NCI-H524 treated with DMSO at 0.1 percent for 48 hours (cell line): ENCODE measurements at regions not wholly inside any gene's neighbourhood (a gene's known extent, or its start where the extent isn't known, plus 50 kb on each side); places are given as distances from the start of the nearest gene placed in this dataset.

Source experiments
- DNase-seq: peaks from one replicate; lab custom pipeline; 2025; lab: John Stamatoyannopoulos, UW

DNA sequence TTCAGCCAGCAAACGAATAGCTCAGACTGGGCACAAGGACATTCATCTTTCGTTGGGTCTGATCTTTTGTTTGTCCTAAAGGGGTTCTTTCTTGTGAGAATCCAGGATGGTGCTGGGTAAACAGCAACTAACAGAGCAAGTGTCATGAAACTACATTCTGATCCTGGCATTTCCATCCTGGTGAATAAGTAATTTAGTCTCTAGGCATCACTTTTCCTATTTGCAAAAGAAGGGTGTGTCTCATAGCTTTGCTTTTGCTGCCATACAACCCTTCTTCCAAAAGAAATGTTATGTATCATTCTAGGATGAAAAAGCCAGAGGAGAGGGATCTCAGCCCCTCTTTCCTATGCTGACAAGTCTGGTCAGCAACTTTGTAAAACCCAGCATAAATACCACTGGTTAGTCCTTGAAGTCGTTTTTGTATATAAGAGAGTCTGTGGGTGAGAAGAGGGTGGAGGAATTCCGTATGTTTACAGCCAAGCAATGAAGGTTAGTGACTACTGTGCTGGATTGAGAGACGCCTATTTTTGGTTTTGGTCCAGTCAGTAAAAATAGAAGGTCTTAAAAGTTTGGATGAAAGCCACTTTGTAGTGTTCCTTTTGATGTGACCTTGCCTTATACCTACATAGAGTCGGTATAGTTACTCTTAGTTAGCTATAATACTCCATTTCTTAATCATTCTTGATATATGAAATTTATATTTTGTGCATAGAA lies 88.4 kb upstream of the SLC25A13 start:
- no peak for DNase-seq

DNA sequence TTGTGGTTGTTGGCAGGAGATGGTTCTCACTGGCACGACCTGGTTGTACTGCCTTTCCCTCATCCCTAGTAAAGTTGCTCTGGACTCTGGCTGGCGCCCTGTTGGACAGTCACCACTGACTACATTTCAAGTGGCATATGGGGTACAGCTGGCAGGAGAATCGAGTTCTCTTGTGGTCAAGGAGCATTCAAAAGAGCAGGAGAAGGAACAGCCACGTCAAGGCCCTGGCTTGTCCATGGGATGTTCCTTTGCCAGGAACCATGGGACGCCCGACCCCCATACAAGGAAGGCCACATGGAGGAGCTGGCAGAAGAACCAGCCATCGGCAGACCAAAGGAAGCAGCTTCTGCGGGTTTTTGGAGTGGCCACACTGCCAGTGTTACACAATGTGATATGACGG lies 87.0 kb upstream of the SLC25A13 start:
- DNase-seq = no peak

DNA sequence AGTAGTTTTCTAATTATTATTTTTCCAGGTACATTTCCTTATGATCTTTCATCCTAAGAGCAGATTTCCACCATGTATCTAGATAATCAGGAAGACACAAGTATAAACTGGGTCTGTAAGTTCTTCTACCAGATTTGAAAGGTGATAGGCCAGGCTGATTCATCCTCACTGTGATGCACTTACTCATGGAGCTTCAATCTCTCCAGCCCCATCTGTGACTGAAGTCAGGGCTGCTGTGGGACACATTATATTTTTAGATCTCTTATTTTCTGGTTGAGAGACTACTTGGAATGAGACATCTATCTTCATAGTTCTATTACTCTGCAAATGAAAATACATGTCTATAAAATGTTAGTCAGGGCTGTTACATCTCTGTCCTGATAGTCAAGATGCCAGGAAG lies 85.5 kb upstream of the SLC25A13 start:
- DNase-seq = no peak

DNA sequence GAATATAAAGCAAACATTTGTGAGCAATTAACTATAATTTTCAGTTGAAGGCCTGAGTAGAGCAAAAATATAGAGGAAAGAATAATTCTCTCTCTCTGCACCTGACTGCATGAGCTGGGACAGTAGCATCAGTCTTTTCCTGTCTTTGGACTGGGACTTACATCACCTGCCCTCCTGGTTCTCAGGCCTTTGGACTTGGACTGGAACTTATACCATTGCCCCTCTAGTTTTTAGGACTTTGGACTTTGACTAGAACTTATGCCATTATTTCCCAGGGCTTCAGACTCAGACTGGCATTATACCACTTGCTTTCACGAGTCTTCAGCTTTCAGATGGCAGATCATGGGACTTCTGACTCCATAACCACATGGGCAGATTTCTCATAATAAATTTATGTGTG lies 81.0 kb upstream of the SLC25A13 start:
- no peak for DNase-seq

DNA sequence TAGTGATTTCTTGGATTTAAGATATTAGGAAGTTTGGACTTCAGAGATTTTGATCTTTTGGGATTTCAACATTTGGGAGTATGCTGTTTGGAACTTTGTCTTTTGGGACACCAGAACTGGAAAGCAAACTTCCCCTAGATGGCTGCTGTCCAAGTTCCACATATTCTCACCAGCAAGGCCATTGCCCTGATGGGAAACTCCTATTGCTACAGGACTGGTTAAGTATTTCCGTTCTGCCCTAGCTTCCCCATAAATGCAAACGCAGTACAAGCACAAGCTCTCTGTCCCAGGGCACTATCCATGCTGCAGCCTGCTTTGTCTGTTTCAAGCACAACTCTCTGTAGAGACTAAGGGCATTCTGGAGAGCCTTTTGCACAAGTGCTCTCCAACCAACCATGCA lies 79.3 kb upstream of the SLC25A13 start:
- no peak for DNase-seq

DNA sequence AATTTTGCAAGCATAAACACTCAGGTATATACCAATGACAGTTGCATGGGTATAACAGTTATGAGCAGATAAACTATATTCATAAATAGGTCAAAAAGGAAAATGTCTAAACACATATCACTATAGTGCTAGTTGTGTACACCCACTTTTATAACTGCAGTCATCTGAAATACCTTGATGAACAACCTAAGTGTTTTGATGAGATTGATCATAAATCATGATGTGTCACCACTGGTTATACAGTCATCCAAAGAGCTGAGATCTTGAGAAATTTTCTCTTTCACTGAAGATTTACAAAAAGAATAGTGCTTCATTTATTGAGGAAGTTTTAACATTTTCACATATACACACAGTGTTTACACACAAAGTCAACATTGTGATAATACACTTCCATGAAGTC lies 78.6 kb upstream of the SLC25A13 start:
- DNase-seq = no peak

DNA sequence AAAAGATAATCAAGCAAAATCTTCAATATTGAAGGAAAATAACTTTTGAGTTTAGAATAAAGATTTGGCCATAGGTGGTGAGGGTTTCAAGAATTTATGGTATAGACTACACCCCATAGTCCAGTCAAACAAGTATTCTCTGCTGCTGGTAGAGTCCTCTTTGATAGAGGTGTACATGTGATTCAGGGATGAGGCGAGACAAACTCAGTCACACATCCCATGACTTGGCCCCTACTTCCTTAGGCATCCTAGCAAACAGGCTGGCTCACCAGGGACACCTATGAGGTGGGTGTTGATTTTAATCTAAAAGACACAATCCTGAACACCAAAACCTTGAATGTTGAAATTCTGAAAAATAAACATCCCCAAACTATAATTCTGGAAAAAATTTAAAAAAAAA lies 78.1 kb upstream of the SLC25A13 start:
- DNase-seq = no peak

DNA sequence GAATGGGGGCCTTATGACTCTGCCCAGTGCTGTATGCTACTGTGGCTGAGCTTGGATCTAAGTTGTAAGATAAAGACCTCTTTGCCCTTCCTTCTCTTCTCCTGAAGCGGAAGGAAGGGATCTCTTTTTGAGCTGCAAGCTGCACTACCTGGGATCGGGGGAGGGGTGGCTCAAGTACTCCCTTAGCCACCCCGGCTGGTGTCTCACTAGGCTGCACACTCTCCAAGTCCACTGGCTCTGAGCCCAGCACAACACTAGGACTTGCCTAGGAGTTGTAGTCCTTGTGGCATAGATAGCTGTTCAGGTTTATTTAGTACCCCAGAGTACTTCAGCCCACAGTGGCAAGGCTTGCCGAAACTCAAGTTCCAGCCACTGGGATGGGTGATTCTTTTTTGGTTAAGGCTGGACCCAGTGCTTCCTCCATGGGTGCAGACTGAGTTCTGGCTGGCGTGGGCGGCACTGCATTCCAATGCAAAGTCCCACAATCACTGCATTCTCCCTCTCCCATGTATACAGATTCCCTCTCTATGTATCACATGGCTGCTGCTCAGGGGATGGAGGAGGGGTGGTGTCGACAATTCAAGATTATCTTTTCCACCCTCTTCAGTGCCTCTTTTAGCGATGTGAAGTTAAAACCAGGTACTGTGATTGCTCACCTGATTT lies 76.2 kb upstream of the SLC25A13 start:
- no peak for DNase-seq

DNA sequence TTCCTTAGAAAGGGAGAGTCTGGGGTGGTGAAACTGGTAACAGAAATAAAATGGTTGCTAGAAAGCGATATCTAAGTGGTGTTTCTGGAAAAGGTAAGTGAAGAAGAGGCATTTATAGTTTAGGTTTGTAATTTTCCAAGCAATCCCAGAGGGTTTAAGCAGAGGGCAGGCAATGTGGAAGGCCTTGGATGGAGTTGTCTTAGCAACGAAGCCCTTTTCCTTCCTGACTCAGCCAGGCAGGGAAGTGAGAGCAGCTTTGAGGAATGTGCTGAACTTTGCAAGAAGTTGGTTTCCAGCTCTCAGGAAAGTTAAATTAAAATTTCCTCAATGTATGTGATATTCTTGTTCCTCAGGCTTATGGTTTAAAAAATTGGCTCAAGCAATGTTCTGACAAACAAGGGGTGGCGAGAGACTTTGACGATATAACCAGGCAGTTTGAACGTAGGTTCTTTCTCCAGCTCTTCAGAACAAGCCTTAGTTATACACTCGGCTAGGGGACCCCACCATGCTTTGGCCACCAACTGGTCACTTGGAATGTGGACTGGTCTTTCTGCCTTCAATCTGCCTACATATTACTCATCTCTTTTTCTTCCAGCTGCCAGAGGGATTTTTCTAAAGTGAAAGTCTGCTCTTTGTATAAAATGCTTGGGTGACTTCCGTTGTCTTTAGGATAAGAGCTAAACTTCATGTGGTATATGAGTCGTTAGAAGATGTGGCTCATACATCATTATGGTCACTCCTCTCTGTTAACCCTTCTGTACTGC lies 66.9 kb upstream of the SLC25A13 start:
- DNase-seq = no peak

DNA sequence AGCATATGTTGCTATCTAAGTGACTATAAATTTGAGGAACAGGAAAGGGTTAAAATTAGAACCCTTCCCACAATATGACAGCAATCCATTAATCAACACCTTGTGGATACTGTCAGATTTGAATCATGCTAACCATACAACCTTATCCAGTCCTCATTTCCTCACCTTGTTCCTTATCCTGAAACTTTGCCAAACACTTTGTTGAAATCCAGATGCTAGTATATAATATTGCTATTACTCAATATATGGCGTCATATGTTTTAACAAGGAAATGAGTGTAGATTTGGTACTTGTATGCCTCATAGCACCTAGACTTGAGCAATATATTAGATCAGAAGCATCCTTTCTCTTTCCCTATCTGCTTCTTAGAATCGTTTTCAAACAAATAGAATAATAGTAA lies 66.3 kb upstream of the SLC25A13 start:
- DNase-seq = no peak

DNA sequence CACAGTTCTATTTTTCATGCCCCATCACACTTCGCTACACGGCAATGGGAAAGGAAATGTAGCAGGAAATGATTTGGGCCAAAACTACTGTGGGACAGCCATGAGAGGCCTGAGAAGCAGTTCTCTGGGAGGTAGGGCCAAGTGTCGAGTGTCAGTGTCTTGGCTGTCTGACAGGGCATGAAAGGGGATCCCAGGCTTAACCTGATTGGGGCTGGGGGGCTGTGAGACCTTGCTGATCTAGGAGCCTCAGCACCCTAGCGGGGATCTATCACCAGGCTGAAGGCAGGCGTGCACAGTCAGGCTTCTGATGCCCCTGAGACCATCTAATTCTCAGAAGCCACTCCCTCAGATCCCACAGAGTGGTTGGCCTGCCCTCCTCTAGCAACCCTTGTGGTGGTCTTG lies 58.2 kb upstream of the SLC25A13 start:
- DNase-seq = no peak

DNA sequence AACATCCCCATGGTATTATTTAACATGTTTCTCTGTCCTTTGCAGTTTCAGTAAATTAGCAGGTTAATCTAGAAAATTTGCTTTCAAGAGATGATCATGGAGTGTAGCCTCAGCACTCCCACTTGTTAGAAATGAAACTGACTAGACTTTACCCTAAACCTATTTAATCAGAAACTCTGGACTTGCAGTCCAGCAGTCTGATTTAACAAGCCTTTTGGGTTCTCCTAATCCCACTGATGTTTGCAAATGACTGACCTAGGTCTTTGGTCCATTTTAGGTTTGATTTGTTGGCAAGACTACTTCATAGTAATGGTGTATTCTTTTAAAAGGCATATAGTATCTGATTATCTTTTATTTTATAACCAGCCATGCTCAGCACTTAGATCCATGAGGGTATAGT lies 55.5 kb upstream of the SLC25A13 start:
- DNase-seq = no peak
